Stimulated activated CD8-positive, alpha-beta memory T cell treated with anti-CD3 and anti-CD28 coated beads, Interleukin-2, amount 100 ng/mL, for 1 hour (primary cell): ENCODE measurements at regions not wholly inside any gene's neighbourhood (a gene's known extent, or its start where the extent isn't known, plus 50 kb on each side); places are given as distances from the start of the nearest gene placed in this dataset.

Source experiments
- DNase-seq, 2 donors: peaks; one replicate each; pipeline ENCODE4 v3.0.0-alpha.2; 2020; ENCODE audit warnings: low read depth in 2 of 2

DNA sequence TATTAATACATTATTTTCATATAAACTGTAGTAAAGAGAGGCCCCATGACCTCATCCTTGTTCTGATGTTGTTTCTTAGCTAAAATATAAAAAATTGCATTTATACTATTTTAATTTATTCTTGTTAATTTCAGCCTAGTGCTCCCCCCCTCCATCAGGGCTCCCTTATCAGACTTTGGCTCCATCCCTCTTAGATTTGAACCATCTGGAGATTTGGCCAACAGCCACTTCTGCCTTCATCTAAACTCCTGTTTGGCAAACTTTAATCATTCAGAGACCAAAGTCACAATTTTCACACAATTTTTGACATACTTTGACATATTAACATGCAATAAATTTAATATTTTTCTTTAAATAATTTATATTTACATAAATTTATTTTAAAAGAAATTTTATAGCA is 569.3 kb downstream of the TDRD15 start:
- no peak for DNase-seq

DNA sequence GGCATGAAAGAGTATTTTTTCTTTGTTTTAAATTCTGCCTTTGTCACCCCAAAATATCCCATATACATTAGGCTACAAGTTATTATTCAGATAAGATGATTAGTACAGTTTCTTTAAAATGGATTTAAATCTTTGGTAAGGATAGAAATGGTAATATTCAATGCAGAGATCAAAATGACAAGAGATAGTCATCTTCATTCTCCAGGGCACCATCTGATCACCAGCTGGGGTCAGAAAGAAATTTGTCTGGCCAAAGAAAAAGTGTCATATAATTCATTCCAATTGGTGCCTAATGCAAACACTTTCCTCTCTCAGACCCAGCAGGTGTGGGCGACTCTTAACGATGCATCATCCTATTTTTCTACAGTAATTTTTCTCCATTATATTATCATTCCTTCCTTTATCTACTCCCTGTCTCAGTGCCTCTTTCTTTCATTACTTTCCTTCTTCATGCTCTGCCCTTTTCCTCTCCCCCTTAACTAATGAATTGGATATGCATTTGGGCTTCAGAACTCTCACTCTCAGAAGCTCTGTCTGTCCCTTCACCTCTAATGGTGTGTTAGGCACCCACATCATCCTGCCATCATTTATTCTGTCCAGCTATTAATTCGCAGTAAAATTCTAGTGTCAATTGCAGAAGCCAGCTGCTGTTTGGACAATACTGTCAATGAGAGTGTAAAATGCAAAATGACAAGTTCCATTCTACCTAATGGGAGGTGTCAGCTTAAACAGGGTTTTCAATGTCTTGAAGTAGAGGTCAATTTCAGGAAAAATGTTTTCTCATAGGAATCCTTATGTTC is 570.5 kb downstream of the TDRD15 start:
- no peak for DNase-seq

DNA sequence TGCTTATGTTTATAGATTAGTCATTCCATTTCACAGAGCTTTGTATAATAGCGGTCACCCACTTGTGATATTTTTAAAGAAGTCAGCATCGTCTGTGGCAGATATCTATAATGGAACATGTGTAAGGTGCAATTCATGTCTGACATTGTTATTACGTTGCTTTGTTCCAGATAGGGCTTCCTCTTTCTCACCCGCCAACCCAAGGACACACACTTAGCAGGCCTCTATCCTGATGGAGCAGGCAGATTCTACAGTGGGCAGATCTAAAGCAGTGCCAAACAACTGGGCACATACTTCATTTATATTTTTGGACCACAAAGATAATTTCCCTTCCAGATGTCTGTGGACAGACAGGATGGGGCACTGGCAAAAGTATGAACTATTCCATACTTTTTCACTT is 573.1 kb downstream of the TDRD15 start:
- no peak for DNase-seq

DNA sequence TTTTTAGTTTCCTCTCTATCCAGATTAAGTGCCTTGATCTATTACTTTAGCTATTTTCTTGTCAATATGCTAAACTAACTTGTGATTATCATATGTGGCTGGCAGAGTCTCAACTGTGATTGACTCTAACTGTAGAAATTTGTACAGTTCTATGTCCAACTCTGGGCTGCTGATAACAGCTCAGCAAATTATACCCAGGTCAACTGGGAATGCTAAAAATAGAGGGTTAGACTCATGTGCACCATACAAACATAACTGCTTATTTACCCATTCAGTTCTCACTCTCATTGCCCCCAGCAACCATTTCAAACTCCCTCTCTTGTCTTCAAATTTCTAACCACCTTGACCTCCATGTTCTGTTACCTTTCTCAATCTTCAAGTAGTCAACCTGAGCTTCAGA is 576.9 kb downstream of the TDRD15 start:
- DNase-seq: no peak

DNA sequence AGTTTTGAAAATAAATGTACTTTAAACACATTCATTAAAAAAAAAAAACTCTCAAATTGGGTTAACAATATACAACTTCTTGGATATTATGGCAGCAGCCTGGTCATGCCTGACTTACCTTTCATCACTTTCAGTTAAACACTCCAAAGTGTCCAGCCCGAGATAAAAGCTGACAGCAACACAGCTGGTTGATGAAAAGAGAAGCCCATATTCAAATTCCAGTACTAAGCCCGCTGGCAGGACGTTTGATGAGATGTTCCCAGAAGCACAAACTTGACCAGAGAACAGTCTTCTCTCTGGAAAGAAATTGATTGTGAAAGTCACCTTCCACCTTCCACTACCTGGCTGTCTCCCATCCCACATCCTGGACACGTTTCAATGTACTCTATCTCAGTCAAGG is 586.3 kb downstream of the TDRD15 start:
- DNase-seq: no peak

DNA sequence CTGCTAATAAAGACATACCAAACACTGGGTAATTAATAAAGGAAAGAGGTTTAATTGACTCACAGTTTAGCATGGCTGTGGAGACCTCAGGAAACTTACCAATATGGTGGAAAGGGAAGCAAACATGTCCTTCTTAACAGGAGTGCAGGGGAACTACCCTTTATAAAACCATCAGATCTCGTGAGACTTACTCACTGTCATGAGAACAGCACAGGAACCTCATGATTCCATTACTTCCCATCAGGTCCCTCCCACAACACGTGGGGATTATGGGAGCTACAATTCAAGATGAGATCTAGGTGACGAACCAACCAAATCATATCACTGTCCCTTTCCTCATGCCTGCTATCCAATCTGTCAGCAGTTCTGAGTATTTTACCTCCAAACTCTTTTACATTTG is 586.7 kb downstream of the TDRD15 start:
- DNase-seq: no peak

DNA sequence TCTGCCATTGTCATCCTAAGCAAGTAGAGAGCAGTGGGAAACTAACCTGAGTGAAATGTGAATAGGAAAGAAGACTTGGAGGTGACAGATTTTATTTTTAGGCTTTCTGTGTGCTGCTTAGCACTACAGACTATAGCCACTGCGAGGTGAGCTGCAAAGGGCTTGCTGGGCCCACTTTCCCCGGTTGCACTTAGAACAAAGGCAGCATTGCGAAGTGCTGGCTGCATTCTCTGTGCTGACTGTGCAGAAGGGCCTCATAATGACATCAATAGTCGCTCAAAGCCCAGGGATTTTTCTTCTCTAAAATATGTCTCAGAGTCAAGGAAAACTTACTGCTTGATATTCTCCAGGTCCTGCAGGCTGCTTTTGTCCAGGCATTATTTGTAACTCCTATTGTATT is 592.1 kb downstream of the TDRD15 start:
- no peak for DNase-seq

DNA sequence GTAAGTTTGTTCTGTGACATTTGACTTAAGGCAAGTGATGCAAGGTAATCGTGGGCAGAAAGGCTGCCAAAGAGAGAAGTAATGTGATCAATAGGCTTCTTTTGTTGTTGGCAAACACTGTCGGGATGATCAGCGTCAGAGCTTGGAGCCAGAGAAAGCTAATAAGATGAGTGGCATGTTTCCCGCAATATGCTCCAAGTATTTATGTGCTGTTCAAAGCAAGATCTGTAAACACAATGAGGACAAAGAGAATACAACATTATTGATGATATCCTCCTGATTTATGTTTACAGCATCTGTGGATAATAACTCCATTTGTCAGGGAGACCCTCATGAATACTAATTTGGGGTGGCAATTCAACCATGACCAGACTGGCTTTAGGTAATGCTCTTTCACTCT is 603.3 kb downstream of the TDRD15 start:
- DNase-seq: no peak

DNA sequence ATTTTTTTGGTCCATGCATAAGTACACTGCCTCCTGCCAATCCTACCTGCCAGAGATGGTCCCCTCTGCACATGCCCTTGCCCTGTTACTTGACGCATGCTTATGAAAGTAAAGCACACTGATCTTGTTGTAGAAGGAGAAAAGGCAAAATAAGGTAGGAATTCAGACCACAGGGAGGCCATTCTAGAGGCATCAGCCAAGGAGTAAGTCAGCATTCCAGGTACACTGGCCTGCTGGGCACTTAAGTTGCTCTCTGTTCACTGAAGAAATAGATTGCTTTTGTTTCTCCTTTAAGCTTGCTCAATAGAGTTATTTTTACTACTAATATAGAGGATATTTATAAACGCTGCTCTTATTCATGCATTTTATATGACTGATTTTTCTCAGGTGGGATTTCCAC is 604.4 kb downstream of the TDRD15 start:
- DNase-seq: no peak

DNA sequence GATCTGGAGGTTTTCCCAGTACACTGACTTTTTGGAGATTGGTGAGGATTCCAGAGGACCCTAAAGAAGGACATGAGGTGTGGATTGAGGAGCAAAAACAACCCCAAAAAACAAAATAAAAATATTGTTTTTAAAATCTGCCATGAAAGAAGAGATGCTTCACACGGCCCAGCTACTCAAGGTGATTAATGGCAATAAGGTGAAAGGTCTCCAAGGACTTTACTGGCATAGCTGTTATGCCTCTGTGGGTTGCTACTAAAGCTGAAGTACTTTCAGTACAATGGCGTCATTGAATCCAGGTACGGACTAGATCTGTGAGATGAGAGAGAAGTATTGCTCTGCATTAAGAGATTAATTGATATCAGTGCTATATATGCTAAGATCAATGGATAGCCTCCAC is 606.4 kb downstream of the TDRD15 start:
- no peak for DNase-seq

DNA sequence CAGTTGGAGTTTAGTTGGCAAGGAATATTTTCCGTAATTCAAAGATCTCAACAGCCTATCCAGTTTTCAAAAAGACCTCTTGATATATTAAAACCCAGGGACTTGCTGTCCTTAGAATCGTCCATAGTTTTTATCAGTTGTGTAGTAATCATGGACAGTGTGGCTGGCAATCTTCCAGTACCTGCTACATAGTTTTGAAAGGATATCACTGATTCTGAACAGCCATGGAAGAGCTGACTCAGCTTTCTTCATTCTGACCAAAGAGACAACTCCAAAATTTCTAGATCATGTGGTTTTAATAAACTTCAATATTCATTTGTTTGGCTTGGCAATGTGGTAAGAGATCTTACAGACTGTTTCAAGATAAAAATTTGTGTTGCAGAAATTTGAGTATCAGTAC is 616.7 kb downstream of the TDRD15 start:
- no peak for DNase-seq

DNA sequence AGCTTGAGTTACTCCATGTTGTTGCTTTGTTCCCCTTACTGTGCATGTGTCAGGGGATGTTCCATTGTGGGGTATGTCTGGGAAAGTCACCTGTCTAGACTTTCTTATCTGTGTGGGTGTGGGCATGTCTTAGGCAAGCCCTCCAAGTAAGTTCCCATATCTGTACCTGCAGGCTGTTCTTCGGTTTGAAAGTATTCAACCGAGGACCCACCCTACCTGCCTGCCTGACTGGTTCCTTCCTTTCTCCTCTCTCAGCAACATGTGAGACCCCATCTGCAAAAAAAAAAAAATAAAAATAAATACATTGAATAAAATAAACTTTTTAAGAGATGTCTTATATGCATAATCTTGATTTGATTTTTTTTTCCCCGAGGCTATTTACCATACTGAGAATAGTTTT is 622.7 kb downstream of the TDRD15 start:
- no peak for DNase-seq

DNA sequence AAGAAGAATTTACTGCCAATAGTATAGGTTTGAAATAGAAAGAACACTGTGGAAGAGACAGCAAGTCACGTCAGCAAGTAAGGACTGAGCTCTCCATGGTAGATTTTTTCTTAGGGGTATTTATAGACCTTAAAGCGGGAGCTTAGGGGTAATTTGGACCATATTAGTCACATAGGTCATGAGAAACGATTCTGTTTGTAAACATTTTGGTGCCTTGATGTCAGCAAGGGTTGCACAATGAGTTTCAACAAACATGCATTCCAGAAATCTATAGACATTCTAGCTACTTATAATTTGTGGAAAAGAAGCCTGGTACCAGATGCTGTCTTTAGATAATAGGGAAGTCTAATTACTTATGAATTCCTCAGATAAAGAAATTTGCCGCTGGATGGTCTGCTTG is 624.7 kb downstream of the TDRD15 start:
- DNase-seq: no peak

DNA sequence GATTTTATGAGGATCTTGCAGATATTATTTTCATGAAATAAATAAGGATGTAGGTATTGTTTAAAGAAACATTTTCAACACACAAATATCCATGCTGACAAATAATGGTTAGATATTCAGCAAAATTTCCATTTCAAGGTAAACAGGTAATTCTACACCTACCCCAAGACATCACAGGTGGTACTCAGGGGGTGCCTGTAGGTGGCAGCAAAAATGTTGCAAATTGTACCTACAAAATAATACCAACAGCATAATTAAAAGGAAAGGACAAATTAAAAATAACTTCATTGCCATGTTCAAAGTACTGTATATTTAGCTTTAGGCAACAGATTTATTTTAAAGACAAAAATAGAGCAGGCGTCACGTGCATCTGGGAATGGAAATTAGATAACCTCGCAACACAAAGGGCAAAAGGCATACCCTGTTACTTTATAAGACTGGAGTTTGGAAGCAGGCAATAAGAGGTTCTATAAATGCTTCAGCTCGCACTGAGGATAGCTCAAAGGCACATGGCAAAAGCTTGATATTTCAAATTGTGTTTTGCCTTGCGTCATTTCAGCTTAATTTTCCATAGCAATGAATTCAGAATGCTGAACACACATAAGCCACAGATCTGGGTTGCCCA is 630.5 kb downstream of the TDRD15 start:
- no peak for DNase-seq

DNA sequence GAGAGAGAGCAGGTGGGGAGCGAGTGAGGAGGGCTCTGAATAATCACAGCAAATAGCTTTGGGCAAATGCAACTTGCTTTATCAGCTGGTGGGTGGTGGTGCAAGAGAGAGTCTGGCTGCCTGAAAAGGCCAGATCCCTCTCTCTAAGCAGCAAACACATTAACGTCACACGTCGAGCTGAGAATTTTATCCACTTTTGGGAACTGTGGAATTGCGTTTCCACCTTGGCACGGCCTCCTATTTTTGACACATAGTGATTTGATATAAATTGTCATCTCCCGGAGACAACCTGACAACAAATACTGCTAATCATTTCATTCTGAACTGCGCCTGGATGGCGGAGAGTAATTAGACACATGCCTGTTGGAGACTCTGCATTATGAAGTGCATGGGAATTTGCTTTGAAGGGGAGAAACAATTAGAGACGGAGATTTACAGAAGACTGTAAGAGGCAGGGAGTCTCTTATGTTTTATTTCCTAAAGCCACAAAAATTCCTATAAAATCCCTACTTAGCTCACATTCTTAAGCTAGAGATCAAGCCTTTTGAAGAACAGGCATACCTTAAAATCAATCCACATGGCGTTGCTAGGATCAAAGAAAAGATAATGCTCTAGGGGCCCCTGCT is 634.1 kb downstream of the TDRD15 start:
- DNase-seq: no peak

DNA sequence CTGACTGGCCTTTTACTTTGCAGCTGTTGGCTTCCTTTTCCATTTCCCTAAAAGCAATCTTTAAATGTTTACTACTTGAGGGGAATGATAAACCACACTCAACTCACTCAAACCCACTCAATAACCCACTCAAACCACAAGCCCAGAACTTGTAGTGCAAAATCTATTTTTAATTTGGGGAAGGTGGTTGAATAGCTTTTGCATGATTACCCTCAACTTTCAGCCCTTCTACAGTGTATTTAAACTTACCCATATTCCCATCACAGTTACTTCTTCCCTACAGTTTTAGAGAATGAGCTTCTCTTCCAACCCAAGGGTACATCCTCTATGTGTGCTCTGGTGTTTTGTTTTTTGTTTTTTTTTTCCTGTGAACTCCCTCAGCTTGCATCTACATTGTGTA is 636.1 kb downstream of the TDRD15 start:
- DNase-seq: no peak

DNA sequence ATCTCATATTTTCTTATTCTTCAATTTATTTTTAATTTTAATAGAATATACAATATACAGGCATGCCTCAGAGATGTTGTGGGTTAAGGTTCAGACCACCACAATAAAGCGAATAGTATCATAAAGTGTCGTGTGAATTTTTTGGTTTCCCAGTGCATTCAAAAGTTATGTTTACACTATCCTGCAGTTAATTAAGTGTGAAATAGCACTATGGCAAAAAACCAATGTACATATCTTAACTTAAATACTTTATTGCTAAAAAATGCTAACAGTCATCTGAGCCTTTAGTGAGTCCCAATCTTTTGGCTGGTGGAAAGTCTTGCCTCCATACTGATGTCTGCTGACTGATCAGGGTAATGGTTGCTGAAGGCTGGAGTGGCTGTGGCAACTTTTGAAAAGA is 637.6 kb downstream of the TDRD15 start:
- DNase-seq: no peak

DNA sequence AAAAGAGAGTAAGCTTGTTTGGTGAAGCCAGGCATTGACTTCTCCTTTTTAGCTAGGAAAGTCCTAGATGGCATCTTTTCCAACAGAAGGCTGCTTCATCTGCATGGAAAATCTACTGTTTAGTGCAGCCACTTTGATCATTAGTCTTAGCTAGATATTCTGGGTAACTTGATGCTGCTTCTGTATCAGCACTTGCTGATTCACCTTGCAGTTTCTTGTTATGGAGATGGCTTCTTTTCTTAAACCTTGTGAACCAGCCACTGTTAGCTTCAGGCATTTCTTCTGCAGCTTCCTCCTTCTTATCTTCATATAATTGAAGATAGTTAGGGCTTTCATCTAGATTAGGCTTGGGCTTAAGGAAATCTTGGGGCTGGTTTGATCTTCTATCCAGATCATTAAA is 639.7 kb downstream of the TDRD15 start:
- no peak for DNase-seq

DNA sequence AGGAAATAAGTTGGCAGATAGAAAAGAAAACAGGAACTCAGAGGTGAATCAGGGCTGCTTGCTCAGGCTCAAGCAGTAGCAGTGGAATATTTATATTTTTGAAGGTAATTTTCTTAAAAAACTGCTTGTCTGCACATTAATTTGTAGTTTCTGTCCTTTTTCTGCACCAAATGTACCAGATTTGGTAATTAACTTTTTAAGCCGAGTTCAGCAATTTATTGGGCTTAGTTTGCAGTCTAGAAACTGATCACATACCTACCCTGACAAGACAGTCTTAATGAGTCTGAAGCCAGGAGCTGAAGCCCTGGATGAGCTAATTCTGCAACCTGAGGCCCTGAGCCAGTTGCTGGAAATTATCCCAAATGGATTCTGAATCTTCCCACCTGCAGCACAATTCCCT is 647.0 kb downstream of the TDRD15 start:
- DNase-seq: no peak

DNA sequence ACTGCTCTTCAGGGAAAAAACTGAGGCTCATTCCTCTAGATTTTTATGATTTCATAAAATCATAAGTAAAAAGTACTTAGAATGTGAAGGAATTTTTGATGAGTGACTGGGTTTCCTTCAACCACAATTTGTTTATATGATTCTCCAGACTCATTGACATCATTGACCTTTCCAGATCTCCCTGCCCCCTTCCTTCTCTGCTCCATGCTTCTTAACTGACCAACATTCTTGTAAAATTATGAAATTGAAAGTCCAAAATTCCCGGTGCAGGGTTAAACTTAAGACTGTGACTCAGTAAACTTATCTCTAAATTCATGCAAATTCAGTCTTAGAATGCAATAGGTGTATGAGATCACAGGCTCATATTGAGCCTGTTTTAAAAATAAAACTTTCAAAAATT is 648.9 kb downstream of the TDRD15 start:
- no peak for DNase-seq

DNA sequence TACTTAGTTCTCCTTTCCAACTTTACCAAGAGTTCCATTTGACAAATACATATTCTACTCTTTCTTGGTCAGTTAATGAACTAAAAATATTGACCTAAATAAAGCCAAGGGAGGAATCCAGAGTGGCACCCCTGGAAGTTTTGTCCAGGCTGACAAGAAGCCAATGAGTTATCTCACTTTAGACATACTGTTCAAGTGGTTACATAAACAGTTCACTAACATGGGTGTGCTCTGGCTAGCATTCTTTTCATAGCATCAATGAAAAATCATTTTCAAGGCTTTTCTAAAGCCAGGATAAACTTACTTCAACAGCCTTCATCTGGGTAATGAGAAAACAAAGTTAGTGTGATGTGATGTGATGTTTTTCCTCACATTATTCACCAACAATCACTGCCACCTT is 649.4 kb downstream of the TDRD15 start:
- no peak for DNase-seq

DNA sequence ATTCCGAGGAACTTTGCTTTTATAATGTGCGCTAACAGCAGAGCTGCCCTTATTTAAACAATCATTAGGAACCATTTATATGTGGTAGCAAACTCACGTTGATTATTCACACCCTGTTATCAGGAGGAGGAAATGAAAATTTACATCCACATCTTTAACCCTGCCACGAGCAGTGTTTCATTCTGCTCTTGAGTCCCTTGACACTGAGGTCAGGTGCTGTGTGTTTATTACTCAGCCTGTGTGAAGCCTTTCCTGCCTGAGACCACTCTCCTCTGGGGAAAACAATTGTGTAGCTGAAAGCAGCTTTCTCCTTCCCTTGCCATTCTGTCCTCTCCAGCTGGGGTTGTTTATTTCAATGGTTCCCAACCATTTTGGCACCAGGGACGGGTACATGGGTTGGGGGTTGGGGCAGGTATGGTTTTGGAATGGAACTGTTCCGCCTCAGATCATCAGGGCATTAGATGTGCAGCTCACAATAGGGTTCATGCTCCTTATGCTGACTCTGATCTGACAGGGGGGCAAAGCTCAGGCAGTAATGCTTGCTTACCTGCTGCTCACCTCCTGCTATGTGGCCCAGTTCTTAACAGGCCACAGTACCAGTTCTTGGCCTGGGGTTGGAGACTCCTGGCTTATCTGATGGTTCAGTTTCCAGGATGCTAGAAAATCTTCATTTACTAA is 651.1 kb downstream of the TDRD15 start:
- no peak for DNase-seq

DNA sequence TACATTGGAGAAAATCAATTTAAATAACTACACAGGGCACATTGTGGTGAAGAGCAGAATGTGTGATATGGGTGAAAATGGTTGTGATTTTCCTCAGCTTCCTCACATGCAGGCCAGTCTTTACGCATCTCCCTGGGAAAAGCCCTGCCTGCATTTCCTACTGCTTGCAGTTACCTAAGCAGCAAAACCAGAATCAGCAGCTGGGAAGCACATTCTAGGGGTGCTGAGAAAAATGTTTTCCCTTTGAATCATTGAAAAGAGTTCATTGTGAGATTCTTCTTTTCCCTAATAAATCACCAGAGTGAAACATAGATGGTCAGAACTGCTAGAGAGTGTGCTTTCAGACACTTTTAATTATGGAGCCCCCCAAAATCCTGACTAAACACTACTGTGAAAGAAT is 656.0 kb downstream of the TDRD15 start:
- no peak for DNase-seq
